Body of pancreas (tissue), 4 donors: ENCODE measurements at regions not wholly inside any gene's neighbourhood (a gene's known extent, or its start where the extent isn't known, plus 50 kb on each side); places are given as distances from the start of the nearest gene placed in this dataset.

Source experiments
- POLR2A ChIP-seq, 3 donors: fragments of 450-650 bp; IDR thresholded peaks; one replicate each; pipeline ENCODE4 v1.6.1; 2016; ENCODE audit warnings: antibody characterized with exemption in 3 of 3, mild to moderate bottlenecking in 2 of 3
- TF ChIP-seq, protein P1 (sequence below), 7 experiments: fragments of 450-650 bp in 4 of 7; fragments of 200-600 bp in 3 of 7; sonication (generic) in 3 of 7; IDR thresholded peaks; one replicate each; pipeline ENCODE4 v1.5.1; 2016 to 2019; ENCODE audit warnings: antibody characterized with exemption in 7 of 7

DNA sequence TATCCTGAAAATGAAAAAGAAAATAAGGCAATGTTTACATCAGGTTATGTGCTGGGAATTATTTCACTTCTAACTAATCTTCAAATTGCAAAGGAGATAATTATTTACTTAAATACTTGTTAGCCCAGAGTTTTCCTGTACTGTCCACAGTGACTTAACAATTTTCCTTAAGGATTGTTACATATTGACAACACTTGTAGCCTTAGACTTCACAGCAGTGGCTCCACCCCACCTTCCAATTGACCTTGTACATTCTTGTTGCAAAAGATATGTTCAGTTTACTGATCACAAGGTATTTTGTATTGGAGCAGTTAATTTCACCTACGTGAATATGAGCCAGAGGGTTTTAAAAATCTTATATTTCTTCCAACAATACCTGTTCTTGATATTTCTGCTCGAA lies 376.9 kb downstream of the CNTN6 start:
- TF ChIP-seq, protein P1, sequence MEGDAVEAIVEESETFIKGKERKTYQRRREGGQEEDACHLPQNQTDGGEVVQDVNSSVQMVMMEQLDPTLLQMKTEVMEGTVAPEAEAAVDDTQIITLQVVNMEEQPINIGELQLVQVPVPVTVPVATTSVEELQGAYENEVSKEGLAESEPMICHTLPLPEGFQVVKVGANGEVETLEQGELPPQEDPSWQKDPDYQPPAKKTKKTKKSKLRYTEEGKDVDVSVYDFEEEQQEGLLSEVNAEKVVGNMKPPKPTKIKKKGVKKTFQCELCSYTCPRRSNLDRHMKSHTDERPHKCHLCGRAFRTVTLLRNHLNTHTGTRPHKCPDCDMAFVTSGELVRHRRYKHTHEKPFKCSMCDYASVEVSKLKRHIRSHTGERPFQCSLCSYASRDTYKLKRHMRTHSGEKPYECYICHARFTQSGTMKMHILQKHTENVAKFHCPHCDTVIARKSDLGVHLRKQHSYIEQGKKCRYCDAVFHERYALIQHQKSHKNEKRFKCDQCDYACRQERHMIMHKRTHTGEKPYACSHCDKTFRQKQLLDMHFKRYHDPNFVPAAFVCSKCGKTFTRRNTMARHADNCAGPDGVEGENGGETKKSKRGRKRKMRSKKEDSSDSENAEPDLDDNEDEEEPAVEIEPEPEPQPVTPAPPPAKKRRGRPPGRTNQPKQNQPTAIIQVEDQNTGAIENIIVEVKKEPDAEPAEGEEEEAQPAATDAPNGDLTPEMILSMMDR (IDR thresholded peaks at IDR 0.05): no peak
- no peak for TF ChIP-seq POLR2A (IDR thresholded peaks at IDR 0.05)
